ENCODE measurements at regions not wholly inside any gene's neighbourhood (a gene's known extent, or its start where the extent isn't known, plus 50 kb on each side); places are given as distances from the start of the nearest gene placed in this dataset.

DNA sequence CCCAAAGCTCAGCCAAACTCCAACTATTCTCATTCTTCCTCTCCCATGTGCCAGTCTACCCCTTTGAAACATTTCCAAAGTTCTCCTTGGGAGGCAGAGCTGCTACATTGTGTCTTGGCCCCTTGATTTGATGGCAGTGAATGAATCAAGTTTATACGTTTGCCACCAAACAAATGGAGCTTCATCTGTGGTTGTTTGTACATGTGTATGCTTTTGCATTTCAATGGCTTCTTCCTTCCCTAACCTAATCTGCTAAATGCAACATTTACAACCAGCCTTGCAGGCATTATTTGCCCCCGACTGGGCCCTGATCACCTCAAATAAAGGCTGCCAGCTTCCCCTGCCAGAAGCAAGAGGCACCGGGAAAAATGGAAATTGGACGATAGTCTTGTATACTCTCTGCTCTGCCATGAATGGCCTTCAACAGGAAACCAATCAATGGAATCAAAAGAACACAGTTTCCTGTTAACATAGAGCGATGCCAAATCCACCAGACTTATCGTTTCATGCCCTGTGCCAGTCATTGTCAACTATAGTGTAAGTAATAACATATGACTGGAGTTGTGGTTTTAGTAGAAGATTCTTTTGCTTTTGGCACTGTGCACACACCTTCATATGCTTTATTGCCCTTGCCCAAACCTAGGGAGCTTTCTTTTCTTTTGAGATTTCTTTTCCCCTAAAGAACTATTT is 97.8 kb downstream of the TMEM30B start:
- TF ChIP-seq CTCF (IDR thresholded peaks at IDR 0.05; ENCODE audit: poor library complexity) (no peak), EZH2 (IDR thresholded peaks at IDR 0.05; ENCODE audit: borderline replicate concordance) (no peak), EZH2phosphoT487 (IDR thresholded peaks at IDR 0.05; ENCODE audit: low read depth, severe bottlenecking, unreplicated experiment) (no peak)

Data from hepatocyte (in vitro differentiated cells).